Osteocyte (in vitro differentiated cells): ENCODE measurements at regions not wholly inside any gene's neighbourhood (a gene's known extent, or its start where the extent isn't known, plus 50 kb on each side); places are given as distances from the start of the nearest gene placed in this dataset.

Source experiments
- DNase-seq: peaks from one replicate; pipeline ENCODE4 v3.0.0; 2021; ENCODE audit warnings: mixed read lengths; ENCODE audit not compliant: unreplicated experiment; ENCODE audit errors: extremely low spot score
- H3K27ac Mint-ChIP-seq: one replicate; pipeline ENCODE4 v1.8.0; 2021; ENCODE audit warnings: mild to moderate bottlenecking, mixed read lengths; ENCODE audit not compliant: unreplicated experiment
- H3K27me3 Mint-ChIP-seq: one replicate; pipeline ENCODE4 v1.8.0; 2021; ENCODE audit warnings: mixed read lengths; ENCODE audit not compliant: unreplicated experiment
- H3K36me3 Mint-ChIP-seq: one replicate; pipeline ENCODE4 v1.8.0; 2021; ENCODE audit warnings: mixed read lengths; ENCODE audit not compliant: unreplicated experiment
- H3K4me1 Mint-ChIP-seq: one replicate; pipeline ENCODE4 v1.8.0; 2021; ENCODE audit warnings: mixed read lengths; ENCODE audit not compliant: unreplicated experiment
- H3K4me3 Mint-ChIP-seq: one replicate; pipeline ENCODE4 v1.8.0; 2021; ENCODE audit warnings: mild to moderate bottlenecking, moderate library complexity, mixed read lengths; ENCODE audit not compliant: unreplicated experiment
- H3K9me3 Mint-ChIP-seq: one replicate; pipeline ENCODE4 v1.8.0; 2021; ENCODE audit warnings: mixed read lengths; ENCODE audit not compliant: unreplicated experiment
- TF ChIP-seq, protein P1 (sequence below): fragments of 200-600 bp; sonication (generic); IDR thresholded peaks from 2 replicates; pipeline ENCODE4 v1.5.0; 2021; ENCODE audit warnings: antibody characterized with exemption, mild to moderate bottlenecking, moderate library complexity

DNA sequence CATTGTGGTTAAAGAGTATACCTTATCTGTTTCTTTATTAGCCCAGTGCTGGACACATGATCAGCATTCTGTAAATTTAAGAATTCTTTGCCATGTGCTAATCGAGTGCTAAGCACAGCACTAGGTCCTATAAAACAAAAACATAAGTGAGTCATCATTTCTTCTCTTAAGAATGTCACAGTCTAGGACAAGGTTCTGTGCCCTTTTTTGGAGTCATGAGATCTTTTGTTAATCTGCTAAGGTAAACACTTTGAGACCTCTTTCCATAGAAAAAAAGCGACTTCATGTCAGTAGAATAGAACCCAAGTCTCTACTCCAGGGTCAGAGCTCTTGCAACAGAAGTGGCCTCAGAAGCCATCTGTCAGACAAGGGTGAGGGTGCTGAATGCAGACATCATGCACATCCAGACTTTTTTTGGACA is 70.0 kb upstream of the NFIA start:
- Mint-ChIP-seq H3K4me3 (no peak overlapping the region), H3K27ac (no peak overlapping the region), H3K4me1 (peaks cover 3% of the 10 kb centered on the region), H3K9me3 (no peaks in the 10 kb centered on the region), H3K27me3 (no peaks in the 10 kb centered on the region), H3K36me3 (no peaks in the 10 kb centered on the region)
- TF ChIP-seq, protein P1, sequence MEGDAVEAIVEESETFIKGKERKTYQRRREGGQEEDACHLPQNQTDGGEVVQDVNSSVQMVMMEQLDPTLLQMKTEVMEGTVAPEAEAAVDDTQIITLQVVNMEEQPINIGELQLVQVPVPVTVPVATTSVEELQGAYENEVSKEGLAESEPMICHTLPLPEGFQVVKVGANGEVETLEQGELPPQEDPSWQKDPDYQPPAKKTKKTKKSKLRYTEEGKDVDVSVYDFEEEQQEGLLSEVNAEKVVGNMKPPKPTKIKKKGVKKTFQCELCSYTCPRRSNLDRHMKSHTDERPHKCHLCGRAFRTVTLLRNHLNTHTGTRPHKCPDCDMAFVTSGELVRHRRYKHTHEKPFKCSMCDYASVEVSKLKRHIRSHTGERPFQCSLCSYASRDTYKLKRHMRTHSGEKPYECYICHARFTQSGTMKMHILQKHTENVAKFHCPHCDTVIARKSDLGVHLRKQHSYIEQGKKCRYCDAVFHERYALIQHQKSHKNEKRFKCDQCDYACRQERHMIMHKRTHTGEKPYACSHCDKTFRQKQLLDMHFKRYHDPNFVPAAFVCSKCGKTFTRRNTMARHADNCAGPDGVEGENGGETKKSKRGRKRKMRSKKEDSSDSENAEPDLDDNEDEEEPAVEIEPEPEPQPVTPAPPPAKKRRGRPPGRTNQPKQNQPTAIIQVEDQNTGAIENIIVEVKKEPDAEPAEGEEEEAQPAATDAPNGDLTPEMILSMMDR: no peak
- DNase-seq: no peak

DNA sequence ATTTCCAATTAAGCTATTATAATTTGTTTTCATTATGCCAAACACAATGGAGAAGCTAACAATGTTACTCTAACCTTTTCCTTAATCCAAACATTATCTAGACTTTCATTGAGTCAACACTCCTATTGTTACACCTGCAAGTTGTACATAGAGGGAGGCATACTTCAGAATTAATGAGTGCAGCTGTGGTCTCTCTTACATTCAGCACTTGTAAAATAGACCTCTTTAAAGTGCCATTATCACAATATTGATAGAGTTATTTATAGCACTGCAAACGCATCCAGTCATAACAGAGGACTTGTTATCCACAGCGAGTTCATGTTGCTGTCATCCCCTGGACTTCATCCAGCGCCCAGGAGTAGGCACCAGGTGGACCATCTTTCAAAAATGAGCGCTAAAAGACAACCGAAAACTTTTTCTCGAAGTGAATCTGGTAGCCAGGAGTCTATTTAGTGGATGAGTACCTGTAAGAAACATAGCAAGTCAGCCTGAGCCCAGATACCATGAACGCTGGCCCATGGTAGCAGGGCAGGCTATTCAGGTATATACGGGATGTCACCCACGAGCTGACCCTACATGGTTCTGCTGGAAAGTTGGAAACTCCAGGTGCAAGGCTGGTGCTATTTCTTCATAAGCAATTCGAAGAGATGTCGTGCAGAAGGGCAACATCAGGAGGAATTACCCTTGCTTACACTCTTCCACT is 70.6 kb upstream of the NFIA start:
- H3K4me1 Mint-ChIP-seq: peaks cover 3% of the 10 kb centered on the region
- H3K27ac Mint-ChIP-seq: no peak overlapping the region
- no peaks in the 10 kb centered on the region for H3K27me3 Mint-ChIP-seq
- DNase-seq: no peak
- H3K4me3 Mint-ChIP-seq: no peak overlapping the region
- H3K9me3 Mint-ChIP-seq: no peaks in the 10 kb centered on the region
- TF ChIP-seq, protein P1: no peak
- H3K36me3 Mint-ChIP-seq: no peaks in the 10 kb centered on the region

DNA sequence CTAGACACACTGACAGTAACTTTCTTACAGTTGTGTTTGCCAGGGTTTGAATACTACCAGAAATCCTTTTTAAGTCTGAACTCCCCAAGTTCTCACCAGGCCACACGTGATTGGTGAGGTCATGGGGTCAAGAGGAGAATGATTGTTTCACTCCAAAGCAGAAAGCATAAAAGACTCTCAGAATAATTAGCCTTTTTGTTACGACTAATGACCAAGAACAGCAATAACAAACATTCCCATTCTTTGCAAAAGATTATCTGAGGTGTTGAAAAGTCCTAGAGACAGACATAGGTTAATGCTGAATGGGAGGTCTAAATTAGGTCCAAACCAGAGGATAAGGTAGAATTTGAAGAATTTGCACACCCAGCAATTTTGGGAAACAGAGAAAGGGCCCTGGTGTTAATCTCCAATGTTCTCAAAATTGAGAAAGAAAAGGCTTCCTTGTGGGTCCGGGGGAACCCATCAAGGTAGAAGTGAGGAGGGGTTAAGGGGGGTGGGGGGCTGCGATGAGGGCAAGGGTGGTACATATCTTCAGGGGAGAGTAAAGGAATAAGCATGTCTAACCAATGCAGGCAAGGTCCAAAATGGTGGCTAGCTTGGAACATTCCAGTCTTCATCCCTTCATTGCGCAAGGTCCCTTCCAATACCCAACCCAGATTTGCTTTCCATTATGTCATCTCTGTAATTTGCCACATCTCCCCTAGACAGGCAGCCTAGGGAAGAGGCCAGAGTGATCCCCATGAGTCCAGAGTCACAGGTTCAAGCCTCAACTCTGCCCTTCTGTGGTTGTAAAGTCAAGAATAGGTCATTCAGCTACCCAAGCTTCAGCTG is 74.6 kb upstream of the NFIA start:
- TF ChIP-seq, protein P1: no peak
- no peak for DNase-seq
- H3K36me3 Mint-ChIP-seq: no peaks in the 10 kb centered on the region
- peaks cover 13% of the 10 kb centered on the region for H3K4me1 Mint-ChIP-seq
- peaks cover 3% of the 10 kb centered on the region for H3K27me3 Mint-ChIP-seq
- no peaks in the 10 kb centered on the region for H3K9me3 Mint-ChIP-seq
- no peak overlapping the region for H3K4me3 Mint-ChIP-seq
- H3K27ac Mint-ChIP-seq: no peak overlapping the region

GRCh38 chr1:61005614-61006580 is 76.5 kb upstream of the NFIA start:
- no peak overlapping the region for H3K4me3 Mint-ChIP-seq
- peaks cover 3% of the 10 kb centered on the region for H3K27me3 Mint-ChIP-seq
- H3K27ac Mint-ChIP-seq: no peak overlapping the region

More at GRCh38 chr1:61005614-61006580, 76.5 kb upstream of the NFIA start:
- Mint-ChIP-seq H3K36me3 (no peaks in the 10 kb centered on the region), H3K9me3 (no peaks in the 10 kb centered on the region), H3K4me1 (peaks cover 11% of the 10 kb centered on the region)
- TF ChIP-seq, protein P1: no peak
- DNase-seq: no peak
